Lower lobe of right lung (tissue), 2 donors: ENCODE measurements at regions not wholly inside any gene's neighbourhood (a gene's known extent, or its start where the extent isn't known, plus 50 kb on each side); places are given as distances from the start of the nearest gene placed in this dataset.

Source experiments
- ATAC-seq, 2 donors: fragments of 200-7000 bp; cut with Tn5 transposase; one replicate each; pipeline ENCODE4 v1.9.1; 2020 to 2022; ENCODE audit warnings: mild to moderate bottlenecking in 2 of 2, moderate library complexity in 2 of 2
- DNase-seq: peaks from one replicate; pipeline ENCODE4 v3.0.0-alpha.2; 2020
- H3K27ac ChIP-seq: fragments of 200-600 bp; one replicate; pipeline ENCODE4 v1.8.0; 2022
- H3K27me3 ChIP-seq: fragments of 200-600 bp; one replicate; pipeline ENCODE4 v1.8.0; 2022; ENCODE audit warnings: low read depth
- H3K36me3 ChIP-seq: fragments of 200-600 bp; one replicate; pipeline ENCODE4 v1.8.0; 2022; ENCODE audit warnings: mild to moderate bottlenecking
- H3K4me1 ChIP-seq: fragments of 200-600 bp; one replicate; pipeline ENCODE4 v1.8.0; 2022
- H3K4me3 ChIP-seq: fragments of 200-600 bp; one replicate; pipeline ENCODE4 v1.8.0; 2022; ENCODE audit warnings: mild to moderate bottlenecking
- H3K9me3 ChIP-seq: fragments of 200-600 bp; one replicate; pipeline ENCODE4 v1.8.0; 2022
- CTCF ChIP-seq: fragments of 200-600 bp; IDR thresholded peaks from one replicate; pipeline ENCODE4 v1.8.0; 2022; ENCODE audit warnings: antibody characterized with exemption, mild to moderate bottlenecking
- intact Hi-C: fragments of 100-400 bp; cut with DNase I; formaldehyde crosslinking; loops from one replicate; pipeline ENCODE4 v1.11.0; 2022
- donor health status: DM: no; HTN: yes; CAD: no; lungs with severe emphysema.

- H3K4me3 ChIP-seq: no peak overlapping the region
- no peaks in the 10 kb centered on the region for H3K4me1 ChIP-seq
- H3K27ac ChIP-seq: no peak overlapping the region
- ATAC-seq (no peak), DNase-seq (no peak)
- intact Hi-C loops: no loop called here
- H3K9me3 ChIP-seq: no peaks in the 10 kb centered on the region
- TF ChIP-seq CTCF: no peak
- H3K27me3 ChIP-seq: no peaks in the 10 kb centered on the region
- no peaks in the 10 kb centered on the region for H3K36me3 ChIP-seq
These were observed 161.0 kb upstream of the SLC24A5 start for GRCh38 chr15:47959617-47960413.

- H3K9me3 ChIP-seq: no peaks in the 10 kb centered on the region
- no peaks in the 10 kb centered on the region for H3K36me3 ChIP-seq
- no peak overlapping the region for H3K27ac ChIP-seq
- H3K27me3 ChIP-seq: no peaks in the 10 kb centered on the region
- no peak for TF ChIP-seq CTCF
- no peak for ATAC-seq
- H3K4me3 ChIP-seq: no peak overlapping the region
- intact Hi-C loops: no loop called here
- DNase-seq: no peak
- H3K4me1 ChIP-seq: no peaks in the 10 kb centered on the region
These were observed 159.2 kb upstream of the SLC24A5 start for GRCh38 chr15:47961401-47962090.

- Histone ChIP-seq H3K9me3 (no peaks in the 10 kb centered on the region), H3K36me3 (no peaks in the 10 kb centered on the region), H3K4me3 (no peak overlapping the region), H3K27me3 (no peaks in the 10 kb centered on the region), H3K4me1 (no peaks in the 10 kb centered on the region), H3K27ac (no peak overlapping the region)
- no peak for TF ChIP-seq CTCF
- ATAC-seq (no peak), DNase-seq (no peak)
- intact Hi-C loops: no loop called here
These were observed 157.5 kb upstream of the SLC24A5 start for GRCh38 chr15:47963265-47963664.

DNA sequence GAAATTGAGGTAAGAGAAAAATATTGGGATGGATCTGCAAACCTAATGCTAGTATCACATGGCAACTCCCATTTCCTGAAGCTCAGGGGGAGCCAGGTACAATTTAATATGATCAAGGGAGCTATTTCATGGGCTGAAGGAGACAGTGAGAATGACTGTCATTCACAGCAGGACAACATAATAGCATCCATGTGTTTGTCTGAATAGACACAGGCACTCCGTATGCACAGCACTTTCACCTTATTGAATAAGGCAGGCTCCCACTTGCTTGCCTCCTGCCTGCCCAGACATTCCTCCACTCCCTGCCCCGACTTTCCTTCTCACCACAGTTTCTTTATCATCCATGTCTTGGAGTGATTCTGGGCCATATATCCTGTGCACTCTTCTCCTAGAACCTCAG is 156.6 kb upstream of the SLC24A5 start:
- no peak for DNase-seq
- Histone ChIP-seq H3K4me1 (no peaks in the 10 kb centered on the region), H3K27ac (no peak overlapping the region), H3K9me3 (no peaks in the 10 kb centered on the region), H3K36me3 (no peaks in the 10 kb centered on the region), H3K4me3 (no peak overlapping the region), H3K27me3 (no peaks in the 10 kb centered on the region)
- no peak for ATAC-seq
- no peak for TF ChIP-seq CTCF
- intact Hi-C loops: no loop called here

DNA sequence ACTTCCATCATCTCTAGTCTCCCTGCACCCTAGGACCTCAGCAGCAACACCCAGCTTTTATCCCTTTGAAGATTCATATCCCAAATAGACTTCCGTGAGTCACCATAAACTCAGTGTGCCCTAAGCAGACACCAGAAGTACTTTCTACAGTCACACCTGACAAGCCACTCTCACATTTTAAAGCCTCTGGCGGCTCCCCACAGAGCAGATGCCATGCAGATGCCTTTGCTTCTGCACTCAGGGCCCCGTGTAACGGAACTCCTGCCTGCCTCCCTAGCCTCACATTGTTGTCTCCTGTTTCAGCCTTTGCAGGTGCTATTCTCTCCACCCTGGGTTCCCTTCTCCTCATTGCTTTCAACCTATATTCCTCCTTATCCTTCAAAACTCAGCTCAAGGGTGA is 155.5 kb upstream of the SLC24A5 start:
- TF ChIP-seq CTCF: no peak
- no peaks in the 10 kb centered on the region for H3K9me3 ChIP-seq
- ATAC-seq (no peak), DNase-seq (no peak)
- intact Hi-C loops: no loop called here
- no peaks in the 10 kb centered on the region for H3K4me1 ChIP-seq
- no peaks in the 10 kb centered on the region for H3K27me3 ChIP-seq
- no peak overlapping the region for H3K27ac ChIP-seq
- H3K36me3 ChIP-seq: no peaks in the 10 kb centered on the region
- no peak overlapping the region for H3K4me3 ChIP-seq
